GM18861 (cell line): ENCODE measurements at regions not wholly inside any gene's neighbourhood (a gene's known extent, or its start where the extent isn't known, plus 50 kb on each side); places are given as distances from the start of the nearest gene placed in this dataset.
A peak's percentile ranks its signal among the peaks of the same experiment; 100 is the strongest.

Experiments
- ATAC-seq: cut with Tn5 transposase; IDR thresholded peaks from one replicate; pipeline ENCODE4 v1.9.1; 2021; ENCODE audit not compliant: unreplicated experiment

- ATAC-seq = no peak
Measured at GRCh38 chrX:110430293-110431076, 71.8 kb downstream of the RTL9 start.

GRCh38 chrX:110432091-110432905, 73.7 kb downstream of the RTL9 start:
- ATAC-seq = no peak

DNA sequence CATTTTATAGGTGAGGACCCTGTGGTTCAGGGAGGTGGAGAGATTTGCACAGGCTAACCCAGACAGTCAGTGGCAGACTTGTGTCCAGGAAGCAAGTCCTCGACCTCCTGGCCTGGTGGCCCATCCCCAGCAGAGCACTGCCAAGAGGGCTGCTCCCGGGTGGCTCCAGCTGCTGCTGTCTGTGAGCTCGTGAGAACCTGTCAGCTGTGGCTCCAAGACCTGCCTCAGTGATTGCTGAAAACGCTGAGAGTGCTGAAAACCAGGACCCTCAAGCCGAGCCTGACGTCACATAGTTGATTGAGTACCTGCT, 74.2 kb downstream of the RTL9 start:
- no peak for ATAC-seq

- no peak for ATAC-seq
Measured at GRCh38 chrX:110435196-110435595, 76.5 kb downstream of the RTL9 start.

DNA sequence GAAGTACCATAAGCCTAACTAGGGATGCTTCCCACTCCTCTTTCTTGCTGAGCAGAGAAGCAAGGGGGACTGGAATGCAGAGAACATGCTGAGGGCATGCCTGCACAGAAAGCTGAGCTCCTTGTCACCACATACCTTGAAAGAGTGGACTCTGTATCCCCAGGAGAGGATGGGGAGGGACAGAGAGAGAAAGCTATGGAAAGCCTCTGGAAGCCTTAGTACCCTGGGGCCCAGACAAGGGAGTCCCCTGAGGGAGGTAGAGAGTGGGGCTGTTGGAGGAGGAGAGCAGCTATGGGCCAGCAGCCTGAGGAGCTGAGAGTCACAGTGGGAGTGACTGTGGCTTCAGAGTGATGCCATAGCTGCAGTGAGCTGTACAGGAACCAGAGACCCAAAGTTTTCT, 77.9 kb downstream of the RTL9 start:
- no peak for ATAC-seq

DNA sequence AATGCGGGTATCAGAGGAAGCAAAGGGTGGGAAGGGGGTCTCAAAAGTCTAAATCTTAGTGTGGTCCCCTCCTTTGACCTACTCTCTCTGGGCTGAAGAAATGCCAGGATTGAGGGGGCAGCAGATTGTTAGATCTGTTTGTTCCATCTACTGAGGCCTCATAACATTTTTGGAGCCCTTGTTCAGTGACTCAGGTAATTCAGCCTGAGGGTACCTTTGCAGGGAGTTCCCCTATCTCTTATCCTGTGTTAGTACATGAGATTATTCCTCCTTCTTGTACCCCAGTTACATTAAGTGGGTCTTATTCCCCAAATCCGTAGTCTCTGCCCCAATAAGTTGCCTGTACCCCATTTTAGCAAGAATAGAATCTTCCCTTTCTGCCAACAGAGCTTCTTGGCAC, 79.0 kb downstream of the RTL9 start:
- ATAC-seq = no peak

DNA sequence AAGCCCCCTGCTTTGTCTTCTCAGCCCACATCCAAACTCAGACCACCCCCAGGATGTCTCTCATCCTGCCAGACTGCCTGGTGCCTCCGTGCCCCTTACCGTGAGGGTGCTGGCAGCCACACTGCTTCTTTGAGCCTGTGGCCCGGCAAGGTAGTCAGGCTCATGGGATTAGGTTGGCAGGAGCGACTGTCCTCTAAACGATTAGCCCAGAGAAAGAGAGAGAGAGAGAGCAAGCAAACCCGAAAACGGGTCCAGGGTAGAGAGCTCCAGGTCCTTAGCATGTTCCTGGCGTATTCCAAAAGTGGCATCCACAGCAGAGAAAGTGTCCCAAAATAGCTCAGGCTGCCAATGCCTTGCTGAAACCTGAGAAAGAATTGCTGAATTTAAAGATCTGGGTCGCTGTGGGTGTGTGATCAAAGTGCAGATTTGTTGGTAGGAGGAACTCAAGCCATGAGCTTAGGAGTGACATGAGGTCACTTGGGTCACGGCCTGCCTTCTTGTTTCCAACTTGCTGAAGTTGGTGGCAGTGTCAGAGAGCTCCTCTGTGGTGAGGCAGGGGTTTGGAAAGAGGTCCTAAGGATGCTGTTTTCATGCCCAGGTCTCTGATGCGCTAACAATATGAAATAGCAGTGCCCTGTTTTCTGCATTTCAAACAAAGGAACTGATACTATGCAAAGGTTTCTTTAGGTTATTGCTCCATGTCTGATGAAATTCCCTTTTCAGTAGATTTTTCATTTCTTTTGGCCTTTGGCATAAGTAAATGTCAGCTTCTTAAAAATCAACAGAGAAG, 81.6 kb downstream of the RTL9 start:
- no peak for ATAC-seq

GRCh38 chrX:110442635-110443034, 84.0 kb downstream of the RTL9 start:
- ATAC-seq = peak; percentile 87

DNA sequence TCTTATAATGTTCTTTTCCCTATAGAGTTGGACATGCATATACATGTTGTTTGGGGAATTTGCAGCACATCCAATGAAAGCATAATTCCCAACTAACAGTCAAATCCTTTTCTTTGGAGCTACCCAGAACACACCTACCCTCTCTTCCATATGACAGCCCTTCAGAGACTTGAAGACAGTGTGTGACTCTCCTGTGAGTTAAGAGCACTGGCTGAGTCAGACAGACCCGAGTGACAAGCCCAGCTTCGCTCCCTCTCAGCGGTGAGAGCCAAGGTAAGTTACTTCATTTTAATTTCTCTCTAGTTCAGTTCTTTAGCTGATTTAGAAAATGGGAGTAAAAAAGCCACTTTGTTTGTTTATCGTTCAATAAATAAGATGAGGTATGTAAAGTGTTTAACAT, 86.3 kb downstream of the RTL9 start:
- no peak for ATAC-seq

DNA sequence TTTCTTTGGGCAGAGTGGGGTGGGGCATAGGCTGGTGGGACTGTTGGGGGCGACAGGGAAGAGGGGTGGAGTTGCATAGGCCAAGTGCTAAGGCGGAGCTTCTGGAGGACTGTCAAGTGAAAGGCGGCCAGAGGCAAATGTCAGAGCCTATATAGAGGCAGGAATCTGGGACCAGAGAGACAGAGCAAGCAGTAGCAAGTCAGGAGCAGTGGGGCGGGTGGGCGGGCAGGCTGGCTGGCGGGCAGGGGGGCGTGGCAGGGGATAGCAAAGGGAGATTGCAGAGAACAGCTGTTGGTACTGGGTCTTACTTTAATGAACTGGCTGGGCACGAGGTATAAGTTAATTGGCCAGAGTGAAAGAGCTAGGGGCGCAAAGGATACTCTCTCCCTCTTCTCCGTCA, 89.8 kb downstream of the RTL9 start:
- ATAC-seq = no peak

DNA sequence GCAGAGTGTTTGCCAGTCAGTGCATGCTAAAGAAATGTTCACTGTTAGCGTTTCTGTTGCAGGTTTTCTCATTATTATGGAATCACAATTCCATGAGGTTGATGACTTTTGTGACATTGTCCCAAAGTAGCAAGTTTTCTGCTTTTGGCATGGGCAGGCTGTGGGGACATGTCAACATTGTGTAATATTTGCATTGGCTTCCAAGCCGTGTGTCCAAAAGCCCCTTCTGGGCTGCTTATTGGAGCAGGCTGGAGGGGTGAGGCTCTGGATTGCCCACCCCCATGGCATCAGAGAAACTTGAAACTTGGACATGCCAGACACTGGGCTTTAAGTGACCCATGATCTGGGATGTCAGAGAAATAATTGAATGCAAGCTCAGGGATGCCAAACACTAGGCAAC, 90.7 kb downstream of the RTL9 start:
- no peak for ATAC-seq

DNA sequence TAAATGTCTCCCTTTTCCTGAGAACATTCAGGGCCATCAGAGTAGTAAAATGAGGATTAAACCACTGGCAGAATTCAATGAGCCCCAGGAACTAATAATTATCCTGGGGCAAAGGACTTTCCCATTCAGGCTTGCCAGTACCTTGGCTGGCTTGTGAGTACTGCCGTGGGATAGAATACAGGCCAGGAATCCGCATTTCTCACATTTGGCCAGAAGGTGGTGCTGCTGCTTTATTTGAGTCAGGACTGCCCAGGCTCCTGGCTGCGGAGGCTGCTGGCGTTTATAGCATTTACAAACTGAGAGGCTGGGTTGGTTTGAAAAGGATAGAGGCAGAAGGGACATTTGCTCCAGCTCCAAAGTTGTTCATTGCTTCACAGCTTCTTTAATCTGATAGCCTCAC, 91.4 kb downstream of the RTL9 start:
- peak; percentile 85 for ATAC-seq

GRCh38 chrX:110454336-110454735, 95.7 kb downstream of the RTL9 start:
- ATAC-seq = no peak

DNA sequence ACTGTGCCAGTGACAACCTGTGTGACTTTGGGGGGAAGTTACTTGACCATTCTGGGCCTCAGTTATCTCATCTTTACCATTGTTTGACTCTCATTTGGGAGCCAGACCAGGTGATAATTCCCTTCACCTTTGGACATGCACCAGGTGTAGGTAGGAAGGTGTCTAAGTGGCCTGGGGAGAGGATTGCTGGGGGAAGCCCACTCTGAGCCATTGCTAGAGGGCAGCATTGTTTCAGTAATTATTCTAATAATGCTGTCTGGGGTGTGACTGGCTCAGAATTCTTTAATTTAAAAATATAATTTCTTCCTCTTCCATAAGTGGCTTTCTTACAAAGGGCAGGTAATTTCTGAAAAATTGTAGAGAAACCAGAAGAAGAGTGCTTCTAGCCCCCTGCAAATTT, 104.3 kb downstream of the RTL9 start:
- no peak for ATAC-seq

DNA sequence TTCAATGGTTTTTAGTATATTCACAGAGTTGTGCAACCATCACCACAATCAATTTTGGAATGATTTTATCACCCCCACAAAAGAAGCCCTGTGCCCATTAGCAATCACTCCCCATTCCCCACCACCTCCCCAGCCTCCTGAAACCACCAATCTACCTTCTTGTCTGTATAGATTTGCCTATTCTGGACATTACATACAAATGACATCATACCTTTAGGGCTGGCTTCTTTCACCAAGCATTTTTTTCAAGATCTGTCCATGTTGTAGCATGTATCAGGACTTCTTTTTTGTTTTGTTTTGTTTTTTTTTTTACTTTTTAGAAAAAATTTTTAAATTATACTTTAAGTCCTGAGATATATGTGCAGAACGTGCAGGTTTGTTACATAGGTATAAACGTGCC, 108.1 kb downstream of the RTL9 start:
- no peak for ATAC-seq

- no peak for ATAC-seq
Measured at GRCh38 chrX:110472265-110472664, 113.6 kb downstream of the RTL9 start.

DNA sequence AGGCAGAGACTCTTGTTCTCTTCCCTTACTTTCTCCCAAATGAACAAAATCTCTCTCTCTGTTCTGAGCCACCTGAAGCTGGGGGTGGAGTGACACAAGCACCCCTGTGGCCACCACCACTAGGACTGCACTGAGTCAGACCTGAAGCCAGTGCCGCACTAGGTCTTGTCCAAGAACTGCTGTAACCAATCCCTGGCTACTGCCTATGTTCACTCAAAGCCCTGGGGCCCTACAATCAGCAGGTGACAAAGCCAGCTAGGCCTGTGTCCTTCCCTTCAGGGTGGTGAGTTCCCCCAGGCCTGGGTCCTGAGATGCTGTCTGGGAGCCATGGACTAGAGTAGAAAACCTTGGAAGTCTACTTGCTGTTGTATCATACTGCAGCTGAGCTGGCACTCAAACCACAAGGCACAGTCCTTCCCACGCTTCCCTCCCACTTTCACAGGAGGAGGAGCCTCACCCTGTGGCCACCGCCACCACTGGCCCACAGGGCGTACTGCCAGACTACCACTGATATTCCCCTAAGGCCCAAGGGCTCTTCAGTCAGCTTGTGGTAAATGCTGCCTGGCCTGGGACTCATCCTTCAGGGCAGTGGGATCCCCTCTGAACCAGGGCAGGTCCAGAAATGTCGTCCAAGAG, 119.1 kb downstream of the RTL9 start:
- no peak for ATAC-seq

- ATAC-seq = no peak
Measured at GRCh38 chrX:110491846-110492620, 133.4 kb downstream of the RTL9 start.

- no peak for ATAC-seq
Measured at GRCh38 chrX:110504947-110505346, 146.3 kb downstream of the RTL9 start.

DNA sequence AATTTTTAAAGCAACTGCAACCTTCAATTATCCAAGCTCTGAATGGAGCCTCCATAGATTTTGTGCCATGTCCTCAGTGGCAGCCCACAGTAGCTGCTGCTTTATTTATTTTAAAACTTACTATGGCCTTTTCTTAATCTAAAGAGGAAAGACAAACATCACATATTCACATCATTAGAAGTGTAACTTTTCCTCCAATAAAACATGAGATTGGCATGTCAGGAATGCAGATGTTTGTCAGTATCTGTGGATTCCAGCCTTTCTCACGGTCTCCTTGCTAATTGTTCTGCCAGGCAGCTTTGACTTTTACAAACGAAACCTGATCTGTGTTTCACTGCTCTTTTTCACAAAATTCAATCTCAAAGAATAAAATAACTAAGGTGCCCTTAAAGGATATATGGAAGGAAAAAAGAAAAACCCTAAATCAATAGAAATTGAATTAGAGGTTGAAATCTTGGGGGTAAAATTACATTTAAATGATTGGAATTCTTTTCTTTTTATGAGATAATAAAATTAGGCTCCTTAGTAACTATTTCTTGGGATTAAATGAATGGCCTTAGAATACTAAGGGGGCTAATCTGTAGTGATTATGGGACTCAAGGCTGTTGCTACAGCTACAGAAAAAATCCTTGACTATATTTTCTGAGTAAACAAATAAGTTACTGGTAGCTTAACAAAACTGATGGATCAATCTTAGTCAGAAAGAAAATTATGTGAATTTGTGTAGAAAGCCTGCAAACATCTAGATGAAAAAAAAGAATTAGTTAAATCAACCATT, 151.3 kb downstream of the RTL9 start:
- no peak for ATAC-seq
